ENCODE measurements at regions not wholly inside any gene's neighbourhood (a gene's known extent, or its start where the extent isn't known, plus 50 kb on each side); places are given as distances from the start of the nearest gene placed in this dataset.

- DNase-seq, result no peak
Observed at GRCh38 chr4:71243091-71243833, 95.6 kb upstream of the SLC4A4 start.

GRCh38 chr4:71247706-71248105, 91.1 kb upstream of the SLC4A4 start:
- no peak for DNase-seq

DNA sequence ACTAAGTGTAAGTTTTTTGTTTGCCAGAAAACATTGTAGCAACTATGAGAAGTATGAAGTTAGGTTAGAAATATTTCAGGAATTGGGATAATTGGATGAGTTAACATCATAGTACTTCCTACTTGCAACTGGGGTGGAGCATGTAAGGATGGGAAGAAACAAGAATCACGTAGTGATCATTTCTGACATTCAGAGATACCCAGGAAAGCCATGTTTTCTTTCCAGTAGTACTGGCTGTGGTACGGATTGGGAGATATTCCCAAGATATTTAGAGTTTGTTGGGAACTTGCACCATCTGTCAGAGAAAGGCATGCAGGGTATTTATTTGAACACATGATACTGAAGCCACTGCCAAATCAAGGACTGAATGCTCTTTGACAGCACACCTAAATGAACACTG, 87.6 kb upstream of the SLC4A4 start:
- no peak for DNase-seq

DNA sequence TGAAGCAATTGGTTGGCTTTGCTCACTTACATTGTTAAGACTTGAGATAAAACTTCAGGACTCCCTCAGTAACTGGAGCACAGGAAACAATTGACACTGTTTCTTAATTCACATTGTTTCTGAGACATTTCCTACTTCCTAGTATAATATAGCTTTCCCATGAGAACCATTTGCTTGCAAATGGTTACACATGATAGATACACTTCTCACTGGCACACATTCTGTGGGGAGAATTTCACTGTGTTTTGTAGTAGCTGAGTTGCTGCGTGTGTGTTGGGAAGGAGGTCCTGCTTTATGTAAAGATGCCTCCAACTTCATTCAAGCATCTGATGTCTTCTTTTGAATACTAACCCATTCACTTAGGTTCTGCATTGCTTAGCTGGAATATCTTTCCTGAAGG, 85.3 kb upstream of the SLC4A4 start:
- no peak for DNase-seq

- DNase-seq, result no peak
Observed at GRCh38 chr4:71254451-71255012, 84.3 kb upstream of the SLC4A4 start.

DNA sequence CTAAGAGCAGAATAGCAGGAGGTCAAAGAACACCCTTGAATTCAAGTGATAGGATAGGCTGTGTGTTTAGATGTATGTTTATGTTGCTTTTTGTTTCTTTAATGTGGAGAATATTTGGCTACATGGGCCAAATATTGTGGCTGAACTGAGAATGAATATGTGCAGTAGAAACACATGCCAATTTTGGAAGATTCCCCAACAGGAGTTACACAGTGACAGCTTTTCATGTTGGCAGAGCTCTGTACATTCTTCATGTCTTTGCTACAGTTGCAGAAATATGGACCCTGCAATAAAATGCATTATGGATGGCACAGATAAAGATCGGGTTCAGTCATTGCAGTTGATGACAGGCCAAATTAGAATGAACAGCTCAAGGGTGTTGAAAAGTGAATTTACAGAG, 82.8 kb upstream of the SLC4A4 start:
- no peak for DNase-seq

- no peak for DNase-seq
Observed at GRCh38 chr4:71257761-71258160, 81.1 kb upstream of the SLC4A4 start.

DNA sequence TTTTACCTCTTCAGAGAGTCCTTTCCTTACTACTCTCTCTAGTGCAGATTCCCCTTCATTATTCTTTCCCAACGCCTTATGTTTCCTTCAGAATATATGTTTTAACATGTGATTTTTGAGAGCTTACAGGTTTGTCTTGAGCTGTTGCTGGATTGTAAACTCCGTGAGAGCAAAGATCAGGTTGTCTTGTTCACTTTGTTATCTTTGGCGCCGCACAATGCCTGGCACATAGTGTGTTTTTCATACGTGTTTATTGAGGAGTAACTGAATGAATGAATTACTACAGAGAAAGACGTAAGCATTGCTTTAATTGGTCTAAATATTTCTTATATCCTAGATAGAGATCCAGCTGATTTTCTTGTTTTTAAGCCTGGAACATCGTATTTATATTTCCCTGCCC, 80.5 kb upstream of the SLC4A4 start:
- no peak for DNase-seq

- DNase-seq, result no peak
Observed at GRCh38 chr4:71259280-71259679, 79.5 kb upstream of the SLC4A4 start.

GRCh38 chr4:71259911-71260331, 78.9 kb upstream of the SLC4A4 start:
- no peak for DNase-seq

DNA sequence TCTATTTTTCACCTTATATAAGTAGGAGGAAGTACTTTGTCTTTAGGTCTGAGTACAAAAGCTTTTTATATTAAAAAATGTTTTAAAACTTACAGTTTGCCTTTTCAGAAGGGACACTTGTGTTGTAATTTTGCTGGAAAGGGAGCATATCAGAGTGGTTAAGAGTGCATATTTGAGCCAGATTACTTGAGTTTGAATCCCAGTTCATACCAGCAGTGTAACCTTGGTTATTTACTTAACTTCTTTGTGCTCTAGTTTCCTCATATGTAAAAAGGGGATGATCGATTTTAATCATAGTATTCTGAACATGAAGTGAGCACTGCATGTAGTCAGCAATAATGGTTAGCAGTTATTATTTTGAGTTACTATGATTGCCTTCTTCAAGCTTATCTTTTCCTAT, 78.3 kb upstream of the SLC4A4 start:
- DNase-seq, result no peak

- no peak for DNase-seq
Observed at GRCh38 chr4:71261001-71261400, 77.8 kb upstream of the SLC4A4 start.

DNA sequence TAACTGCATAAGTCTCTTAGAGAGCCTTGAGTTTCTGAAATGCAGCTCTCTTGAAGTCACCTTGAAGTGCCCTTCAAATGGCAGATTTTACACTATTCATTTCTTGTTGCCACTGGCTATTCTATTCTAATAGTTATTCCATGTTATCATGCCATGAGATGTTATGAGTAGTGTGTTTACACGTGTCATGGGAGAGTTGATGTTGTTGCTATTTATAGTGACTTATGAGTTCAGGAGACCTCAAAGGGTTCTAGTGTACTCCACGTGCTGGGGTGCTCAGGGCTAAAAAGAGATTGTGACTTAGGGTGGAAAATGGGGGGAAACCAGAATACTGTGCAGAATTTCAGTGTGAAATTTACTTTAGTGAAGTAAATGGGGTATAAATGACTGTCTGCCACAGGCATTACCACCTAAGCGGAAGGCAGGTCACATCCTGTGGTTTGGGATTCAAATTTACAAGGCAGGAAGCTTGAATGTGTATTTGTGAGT, 77.1 kb upstream of the SLC4A4 start:
- DNase-seq, result no peak

DNA sequence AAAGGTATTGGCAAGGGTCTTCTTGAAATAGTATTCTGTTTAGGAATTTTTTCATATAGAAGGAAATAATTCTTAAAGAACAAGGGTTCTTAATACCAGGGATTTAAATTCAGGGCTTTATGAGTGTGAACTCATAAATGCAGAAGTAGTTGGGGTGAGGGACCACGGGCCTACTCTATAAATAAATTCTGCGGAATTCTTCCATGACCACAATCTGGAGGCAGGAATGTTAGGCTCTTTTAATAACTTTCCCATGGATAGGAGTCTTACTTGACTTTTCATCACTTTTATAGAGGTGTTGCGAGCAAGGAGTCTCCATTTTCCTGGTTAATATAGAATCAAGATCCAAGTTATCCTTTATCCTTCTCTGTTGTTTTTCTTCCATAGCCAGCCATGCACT, 76.7 kb upstream of the SLC4A4 start:
- DNase-seq, result no peak

DNA sequence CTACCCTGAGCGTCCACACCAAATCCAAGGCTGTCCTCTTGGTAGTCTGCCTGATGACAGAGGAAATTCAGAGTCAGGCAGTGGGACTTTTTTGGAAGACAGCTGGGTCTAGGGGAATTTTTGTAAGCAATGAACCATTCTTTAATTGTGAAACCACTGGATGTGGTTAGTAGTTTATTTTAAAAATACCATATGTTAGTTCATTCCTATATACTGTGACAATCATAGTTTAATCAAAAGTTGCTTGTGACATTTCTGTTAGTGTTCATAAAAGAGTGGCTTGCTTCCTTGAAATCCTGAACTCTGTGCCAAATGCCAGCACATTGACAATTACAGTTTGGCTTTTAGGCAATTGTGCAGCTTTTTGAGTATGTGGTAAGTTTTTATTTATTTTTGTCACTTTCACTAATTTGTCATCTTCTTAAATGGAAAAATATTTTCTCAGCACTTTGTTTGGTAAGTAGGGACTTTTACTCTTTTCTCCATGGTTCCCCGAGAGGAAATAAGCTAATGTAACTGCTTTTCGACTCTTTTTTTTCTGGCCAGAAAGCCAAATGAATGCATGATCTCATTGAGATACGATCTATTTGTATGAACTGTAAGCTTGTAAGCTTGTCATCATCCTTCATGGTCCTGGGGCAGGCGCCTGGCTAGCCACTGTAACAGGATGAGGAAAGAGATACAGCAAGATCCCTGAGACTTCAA, 72.6 kb upstream of the SLC4A4 start:
- DNase-seq, result no peak

GRCh38 chr4:71267244-71267643, 71.6 kb upstream of the SLC4A4 start:
- no peak for DNase-seq

DNA sequence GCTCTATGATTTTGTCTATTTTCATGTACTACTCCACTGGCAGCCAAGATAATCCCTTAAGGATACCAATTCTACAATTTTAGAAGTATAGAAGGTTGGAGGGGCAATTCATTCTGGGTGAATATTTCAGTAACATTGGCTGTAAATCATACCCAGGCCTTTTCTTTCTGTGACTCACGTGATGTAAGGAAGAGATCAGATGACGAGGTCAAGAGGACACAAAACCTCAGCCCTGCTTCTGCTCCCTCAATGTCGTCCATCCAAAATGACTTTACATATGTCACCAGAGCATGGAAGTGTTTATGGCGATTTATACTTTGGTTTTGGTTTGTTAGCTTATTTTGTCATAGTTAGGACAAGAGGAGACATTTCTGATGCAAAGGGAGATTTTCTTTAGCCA, 70.7 kb upstream of the SLC4A4 start:
- DNase-seq, result no peak

DNA sequence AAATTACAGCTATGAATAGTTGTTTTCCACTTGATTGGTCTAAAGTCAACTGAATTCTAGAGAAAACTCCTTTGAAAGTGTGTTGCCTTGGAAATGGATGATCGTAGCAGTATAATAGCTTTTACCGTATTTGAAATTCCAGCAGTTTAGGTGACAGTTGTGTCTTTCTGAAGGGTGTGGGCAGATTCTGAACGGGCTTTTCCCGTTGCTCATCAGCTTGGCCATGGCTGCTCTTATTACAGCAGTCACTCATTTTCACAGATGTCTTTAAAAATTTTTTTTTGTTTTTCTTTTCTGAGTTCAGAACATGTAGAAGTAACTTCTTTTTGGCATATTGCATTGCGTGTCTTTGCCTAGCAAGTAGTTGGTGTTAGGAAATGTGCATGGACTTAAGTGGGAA, 69.6 kb upstream of the SLC4A4 start:
- no peak for DNase-seq

- no peak for DNase-seq
Observed at GRCh38 chr4:71270901-71271300, 67.9 kb upstream of the SLC4A4 start.

DNA sequence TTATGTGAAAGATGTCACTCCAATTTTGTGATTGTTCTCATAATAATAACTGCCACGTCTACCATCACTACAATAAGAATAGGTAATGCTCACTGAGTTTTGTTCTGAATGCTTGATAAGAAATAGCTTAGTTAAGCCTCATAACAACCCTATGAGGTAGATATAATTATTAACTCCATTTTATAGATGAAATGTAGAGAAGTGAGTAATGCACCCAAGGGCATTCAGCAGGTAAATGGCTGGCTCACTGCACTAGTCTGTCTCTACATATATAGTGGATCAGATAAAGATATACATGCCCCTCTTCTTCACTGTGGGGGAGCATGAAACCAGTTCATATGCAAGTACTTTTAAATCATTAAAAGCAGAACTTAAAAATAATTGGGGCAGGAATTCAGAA, 65.8 kb upstream of the SLC4A4 start:
- no peak for DNase-seq

- DNase-seq, result no peak
Observed at GRCh38 chr4:71275004-71275403, 63.8 kb upstream of the SLC4A4 start.

DNA sequence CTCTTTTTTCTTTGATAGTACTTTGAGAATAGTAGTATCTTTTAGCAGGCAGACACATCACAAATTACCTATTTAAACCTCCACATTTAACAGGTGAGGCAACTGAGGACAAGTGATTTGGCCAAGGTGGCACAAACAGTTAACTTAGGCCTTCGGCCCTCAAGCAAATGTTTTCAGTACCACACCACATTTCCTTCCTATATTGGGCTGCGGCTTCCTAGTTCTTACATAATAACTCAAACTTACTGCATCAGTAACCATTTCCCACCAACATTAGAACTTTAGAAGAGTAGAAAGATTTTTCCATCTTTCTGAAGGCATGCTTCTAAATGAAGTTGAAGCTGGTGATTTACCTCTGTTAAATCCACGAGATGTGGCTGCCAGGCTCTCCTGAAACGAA, 63.2 kb upstream of the SLC4A4 start:
- DNase-seq, result no peak

- DNase-seq, result no peak
Observed at GRCh38 chr4:71277353-71277752, 61.5 kb upstream of the SLC4A4 start.

DNA sequence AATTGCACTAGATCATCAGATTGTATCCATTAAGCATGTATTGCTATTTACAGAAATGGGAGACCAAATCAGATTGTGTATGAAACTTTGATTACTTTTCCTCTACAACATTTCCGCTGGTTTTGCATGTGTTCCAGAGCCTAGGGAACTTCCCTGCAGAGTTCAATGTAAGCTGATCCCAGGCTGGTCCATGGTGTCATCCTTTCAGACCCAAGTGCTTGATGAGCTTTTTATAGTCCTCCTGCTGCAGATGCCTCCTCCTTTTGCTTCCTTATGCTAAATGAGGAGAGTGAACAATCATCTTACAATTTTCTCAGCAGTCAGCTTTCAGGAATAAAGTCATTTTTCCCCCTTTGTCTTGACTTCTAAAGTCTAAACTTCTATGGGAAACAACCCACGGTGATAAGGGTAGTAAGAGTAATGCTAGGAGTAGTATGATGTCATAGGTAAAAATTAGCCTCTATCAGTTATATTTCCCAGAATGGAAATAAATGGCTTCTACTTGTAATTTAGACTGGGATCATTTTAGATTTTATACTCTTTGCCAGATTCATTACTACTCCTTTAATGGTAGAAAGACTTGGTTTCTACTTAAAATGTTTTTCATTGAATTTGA, 55.1 kb upstream of the SLC4A4 start:
- no peak for DNase-seq

All from activated naive CD4-positive, alpha-beta T cell treated with anti-CD3 and anti-CD28 coated beads, Interleukin-2, amount 50 U/mL, for 16 hours (primary cell).